ENCODE measurements at regions not wholly inside any gene's neighbourhood (a gene's known extent, or its start where the extent isn't known, plus 50 kb on each side); places are given as distances from the start of the nearest gene placed in this dataset.

- H3K14ac ChIP-seq (ENCODE audit: insufficient read length), result no peak overlapping the region
- no peak overlapping the region for H4K5ac ChIP-seq (ENCODE audit: insufficient read length, low read depth, low read length)
- H2BK12ac ChIP-seq (ENCODE audit: low read depth, low read length), result no peak overlapping the region
Observed at GRCh38 chr16:79372503-79373184, 227.9 kb downstream of the MAF start.

More at GRCh38 chr16:79372503-79373184, 227.9 kb downstream of the MAF start:
- TF ChIP-seq POLR2A (IDR thresholded peaks at IDR 0.05; ENCODE audit: control extremely low read depth in 1 of 2, low read depth in 2 of 2, low read length in 2 of 2), result no peak
- TF ChIP-seq JUN (IDR thresholded peaks at IDR 0.05; ENCODE audit: low read depth, low read length), result no peak
- TF ChIP-seq TAF1 (IDR thresholded peaks at IDR 0.05; ENCODE audit: low read depth, low read length), result no peak
- TF ChIP-seq CHD1 (IDR thresholded peaks at IDR 0.05; ENCODE audit: low read depth, low read length), result no peak
- no peak for TF ChIP-seq SIRT6 (IDR thresholded peaks at IDR 0.05; ENCODE audit: low read length)
- no peak for TF ChIP-seq SP4 (IDR thresholded peaks at IDR 0.05; ENCODE audit: low read length)
- no peak for TF ChIP-seq RXRA (IDR thresholded peaks at IDR 0.05; ENCODE audit: insufficient read depth, low read depth, low read length)
- no peak for TF ChIP-seq CTBP2 (IDR thresholded peaks at IDR 0.05; ENCODE audit: borderline replicate concordance, insufficient read depth, insufficient read length, low read length)
- H3K4me2 ChIP-seq (ENCODE audit: insufficient read depth in 1 of 2, low read depth in 2 of 2, low read length in 2 of 2), result no peak overlapping the region
- H3K9me3 ChIP-seq (ENCODE audit: insufficient read depth in 2 of 2, low read depth in 1 of 2, low read length in 1 of 2), result no peaks in the 10 kb centered on the region
- no peak overlapping the region for H2BK5ac ChIP-seq (ENCODE audit: low read depth, low read length)
- H3K4me3 ChIP-seq (ENCODE audit: extremely low read depth in 1 of 4, insufficient read depth in 2 of 4, low read depth in 3 of 4, low read length in 4 of 4), result no peak overlapping the region
- H3K36me3 ChIP-seq (ENCODE audit: control insufficient read depth in 2 of 4, insufficient read depth in 4 of 4, low read length in 3 of 4), result no peaks in the 10 kb centered on the region
- DNase-seq (ENCODE audit: low read depth in 1 of 2, low spot score in 2 of 2), result no peak
- no peak overlapping the region for H3K56ac ChIP-seq (replicated peaks; ENCODE audit: insufficient read length, low read depth, low read length)
- no peak overlapping the region for H4K8ac ChIP-seq (ENCODE audit: extremely low read depth, insufficient read depth, low read length)
- H2BK120ac ChIP-seq (replicated peaks; ENCODE audit: low read depth, low read length), result no peak overlapping the region
- POLR2A ChIA-PET (ENCODE audit: partially characterized antibody), result no interaction called here
- no peak overlapping the region; the same call in 1 of the 2 replicates for H2AFZ ChIP-seq (ENCODE audit: low read length)
- H2AK5ac ChIP-seq (ENCODE audit: low read depth, low read length), result no peak overlapping the region
- no peak overlapping the region for H2BK20ac ChIP-seq (ENCODE audit: low read length)
- H3K79me1 ChIP-seq (ENCODE audit: low read depth, low read length), result no peaks in the 10 kb centered on the region
- no peak overlapping the region for H3K18ac ChIP-seq (ENCODE audit: extremely low read depth, low read length)
- no peak overlapping the region for H3K9ac ChIP-seq (replicated peaks in 1 of 4; ENCODE audit: extremely low read depth in 1 of 4, low read depth in 3 of 4, low read length in 3 of 4)
- no peak overlapping the region for H4K91ac ChIP-seq (replicated peaks; ENCODE audit: insufficient read length, low read length)
- H3K23me2 ChIP-seq (ENCODE audit: low read depth, low read length), result no peaks in the 10 kb centered on the region
- H3K4ac ChIP-seq (replicated peaks; ENCODE audit: insufficient read length, low read depth, low read length), result no peak overlapping the region
- no peaks in the 10 kb centered on the region for H3K4me1 ChIP-seq (replicated peaks in 1 of 4; ENCODE audit: control insufficient read depth in 3 of 4, insufficient read depth in 4 of 4, low read length in 3 of 4)
- FAIRE-seq, result no peak
- H3K23ac ChIP-seq (ENCODE audit: insufficient read length), result no peak overlapping the region
- H2BK15ac ChIP-seq (ENCODE audit: low read length), result no peak overlapping the region
- H4K20me1 ChIP-seq (replicated peaks in 1 of 2; ENCODE audit: control insufficient read depth in 1 of 2, insufficient read depth in 2 of 2, low read length in 2 of 2), result no peaks in the 10 kb centered on the region
- WGBS, 2 experiments (ENCODE audit: extremely low coverage in 1 of 2, insufficient coverage in 1 of 2, insufficient read length in 1 of 2, insufficient replicate concordance in 2 of 2, low coverage in 1 of 2, low lambda C conversion rate in 2 of 2, missing lambda C conversion rate in 1 of 2), result 96% methylated on average over 7 of the region's 7 CpGs; no CpG with 5 or more reads in 1 of the 2 experiments
- no peaks in the 10 kb centered on the region for H3K79me2 ChIP-seq (ENCODE audit: control insufficient read depth in 1 of 2, insufficient read depth in 2 of 2, low read length in 2 of 2)
- no peak overlapping the region for H3K27ac ChIP-seq (ENCODE audit: low read depth, low read length)
- CTCF ChIA-PET (ENCODE audit: partially characterized antibody), result no interaction called here
- H3K27me3 ChIP-seq (replicated peaks in 1 of 4; ENCODE audit: control insufficient read depth in 3 of 4, extremely low read depth in 1 of 4, insufficient read depth in 3 of 4, low read length in 3 of 4), result no peaks in the 10 kb centered on the region

Measured in H1 (cell line).